DOHH2 (cell line): ENCODE measurements at regions not wholly inside any gene's neighbourhood (a gene's known extent, or its start where the extent isn't known, plus 50 kb on each side); places are given as distances from the start of the nearest gene placed in this dataset.

Experiments
- EZH2phosphoT487 ChIP-seq: fragments of 200-600 bp; sonication (generic); IDR thresholded peaks from 2 replicates; pipeline ENCODE4 v1.6.1; 2017; ENCODE audit warnings: borderline replicate concordance, mild to moderate bottlenecking, antibody characterized with exemption, low read length, moderate library complexity, mixed read lengths
- TF ChIP-seq, protein P1 (sequence below): fragments of 200-600 bp; sonication (generic); IDR thresholded peaks from one replicate; pipeline ENCODE4 v1.5.1; 2014; ENCODE audit warnings: antibody characterized with exemption, mild to moderate bottlenecking, low read depth, low read length; ENCODE audit not compliant: poor library complexity, severe bottlenecking

DNA sequence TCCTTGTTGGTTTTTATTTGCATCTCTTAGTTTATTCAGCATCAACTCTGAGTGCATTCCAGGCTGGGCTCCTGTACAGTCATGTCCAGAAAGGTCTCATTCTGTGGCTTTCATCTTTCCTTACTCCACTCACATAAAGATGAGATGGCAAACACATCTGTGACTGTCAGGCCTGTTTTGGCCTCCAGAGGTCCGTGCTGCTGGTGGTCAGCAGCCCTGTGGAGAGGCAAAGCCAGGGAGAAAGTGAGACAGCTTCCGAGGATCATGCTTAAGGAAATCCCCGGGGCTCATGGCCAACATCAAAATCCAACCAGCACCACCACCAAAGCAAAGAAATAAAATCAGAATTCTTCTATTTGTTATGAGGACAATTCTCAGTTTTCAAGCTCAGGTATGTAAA lies 96.1 kb upstream of the HIVEP3 start:
- TF ChIP-seq, protein P1, sequence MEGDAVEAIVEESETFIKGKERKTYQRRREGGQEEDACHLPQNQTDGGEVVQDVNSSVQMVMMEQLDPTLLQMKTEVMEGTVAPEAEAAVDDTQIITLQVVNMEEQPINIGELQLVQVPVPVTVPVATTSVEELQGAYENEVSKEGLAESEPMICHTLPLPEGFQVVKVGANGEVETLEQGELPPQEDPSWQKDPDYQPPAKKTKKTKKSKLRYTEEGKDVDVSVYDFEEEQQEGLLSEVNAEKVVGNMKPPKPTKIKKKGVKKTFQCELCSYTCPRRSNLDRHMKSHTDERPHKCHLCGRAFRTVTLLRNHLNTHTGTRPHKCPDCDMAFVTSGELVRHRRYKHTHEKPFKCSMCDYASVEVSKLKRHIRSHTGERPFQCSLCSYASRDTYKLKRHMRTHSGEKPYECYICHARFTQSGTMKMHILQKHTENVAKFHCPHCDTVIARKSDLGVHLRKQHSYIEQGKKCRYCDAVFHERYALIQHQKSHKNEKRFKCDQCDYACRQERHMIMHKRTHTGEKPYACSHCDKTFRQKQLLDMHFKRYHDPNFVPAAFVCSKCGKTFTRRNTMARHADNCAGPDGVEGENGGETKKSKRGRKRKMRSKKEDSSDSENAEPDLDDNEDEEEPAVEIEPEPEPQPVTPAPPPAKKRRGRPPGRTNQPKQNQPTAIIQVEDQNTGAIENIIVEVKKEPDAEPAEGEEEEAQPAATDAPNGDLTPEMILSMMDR: no peak
- no peak for TF ChIP-seq EZH2phosphoT487
